ENCODE measurements at regions not wholly inside any gene's neighbourhood (a gene's known extent, or its start where the extent isn't known, plus 50 kb on each side); places are given as distances from the start of the nearest gene placed in this dataset.

DNA sequence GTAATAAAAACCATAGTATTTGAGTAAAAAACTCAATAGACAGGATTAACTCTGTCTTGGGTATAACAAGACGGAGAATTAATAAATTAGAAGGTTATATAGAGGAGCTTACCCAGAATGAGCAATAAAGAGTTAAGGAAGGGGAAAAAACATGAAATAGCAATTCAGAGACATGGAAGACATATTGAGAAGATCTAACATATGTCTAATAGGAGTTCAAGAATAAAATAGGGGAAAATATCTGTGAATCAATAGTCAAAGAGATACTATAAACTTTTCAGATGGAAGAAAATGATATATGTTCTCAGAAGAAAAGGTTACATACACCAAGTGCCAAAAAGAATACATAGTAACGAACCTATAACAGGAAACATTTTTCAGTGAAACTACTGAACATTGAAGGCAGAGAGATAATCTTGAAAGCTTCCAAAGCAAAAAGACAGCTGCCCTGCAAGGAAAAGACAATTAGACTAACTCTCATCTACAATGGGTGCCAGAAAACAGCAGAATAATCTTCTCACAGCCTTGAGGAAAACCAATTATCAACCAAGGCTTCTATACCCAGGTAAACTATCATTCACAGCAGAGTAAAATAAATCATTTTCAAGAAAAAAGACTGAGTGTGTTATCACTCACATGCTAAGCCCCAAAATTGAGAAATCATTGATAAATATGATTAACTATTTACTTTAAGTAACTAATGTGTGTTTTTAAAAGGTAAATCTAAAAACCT is 106.0 kb downstream of the ENC1 start:
- TF ChIP-seq POLR2A (IDR thresholded peaks at IDR 0.05; ENCODE audit: low read depth, low read length) (no peak), POLR2AphosphoS5 (IDR thresholded peaks at IDR 0.05; ENCODE audit: low read depth, low read length) (no peak), TAF1 (IDR thresholded peaks at IDR 0.05; ENCODE audit: low read depth, low read length) (no peak), SPI1 (IDR thresholded peaks at IDR 0.05; ENCODE audit: low read depth, low read length) (no peak), PAX5 (IDR thresholded peaks at IDR 0.05; ENCODE audit: insufficient read depth, low read length, severe bottlenecking) (no peak), POU2F2 (IDR thresholded peaks at IDR 0.05; ENCODE audit: low read depth, low read length) (no peak)

Measured in GM12891 (cell line).